Spleen (tissue), 7 donors: ENCODE measurements at regions not wholly inside any gene's neighbourhood (a gene's known extent, or its start where the extent isn't known, plus 50 kb on each side); places are given as distances from the start of the nearest gene placed in this dataset.

Experiments
- CTCF ChIP-seq, 11 experiments: fragments of 200-600 bp in 7 of 11; fragments of 450-650 bp in 4 of 11; sonication (generic) in 4 of 11; IDR thresholded peaks in 8 of 11; conservative IDR thresholded peaks in 3 of 11; 1 replicate in 7 of 11; 2 replicates in 4 of 11; pipeline versions ENCODE4 v1.4.0 to v1.8.0; 2016 to 2021; ENCODE audit warnings: antibody characterized with exemption in 11 of 11, inconsistent platforms in 4 of 11, mild to moderate bottlenecking in 1 of 11
- POLR2AphosphoS5 ChIP-seq, 3 donors: sonication (generic); formaldehyde crosslinking; IDR thresholded peaks; one replicate each; pipeline ENCODE4 v1.5.1; 2017; ENCODE audit warnings: antibody characterized with exemption in 3 of 3
- donor health status: DM: no; HTN: no; CAD: no; lungs with moderate emphysema.
- donor health status: DM: no; HTN: no; CAD: no.
- donor health status: DM: no; HTN: no; CAD: no.

GRCh38 chr6:105894556-105894955 lies 191.6 kb upstream of the PRDM1 start:
- TF ChIP-seq CTCF (IDR thresholded peaks at IDR 0.05 in 8 of 11, conservative IDR thresholded peaks at IDR 0.05 in 3 of 11) (no peak), POLR2AphosphoS5 (IDR thresholded peaks at IDR 0.05) (no peak)
